ENCODE measurements at regions not wholly inside any gene's neighbourhood (a gene's known extent, or its start where the extent isn't known, plus 50 kb on each side); places are given as distances from the start of the nearest gene placed in this dataset.

DNA sequence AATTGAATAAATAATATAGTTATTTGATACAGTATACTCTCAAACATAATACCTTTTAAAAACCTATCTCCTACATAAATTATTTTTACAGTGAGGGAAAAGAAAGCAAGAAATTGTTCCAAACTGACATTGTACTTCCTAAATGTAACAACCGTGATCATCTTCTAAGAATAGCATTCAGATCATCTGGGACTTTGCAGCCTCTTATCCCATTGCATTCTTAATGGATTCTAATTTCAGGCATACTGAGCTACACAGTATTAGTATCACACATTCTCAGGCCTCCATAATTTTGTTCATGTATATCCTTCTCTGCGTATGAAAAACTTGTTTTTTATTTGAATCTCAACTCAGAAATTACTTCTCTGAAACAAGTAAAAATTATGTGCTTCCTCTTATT, 1134.7 kb upstream of the CDH2 start:
- Histone ChIP-seq H3K56ac (ENCODE audit: insufficient read length, low read depth, low read length) (no peak overlapping the region), H3T11ph (ENCODE audit: low read length) (no peak overlapping the region), H2BK15ac (ENCODE audit: low read depth, low read length) (no peak overlapping the region), H2AK5ac (ENCODE audit: insufficient read length, low read length) (no peak overlapping the region), H4K5ac (ENCODE audit: insufficient read length, low read depth, low read length) (no peak overlapping the region), H3K4me2 (ENCODE audit: insufficient read depth, insufficient read length, low read length) (no peak overlapping the region), H3K9ac (ENCODE audit: extremely low read depth, insufficient read length, low read length) (no peak overlapping the region), H3K4ac (ENCODE audit: low read depth, low read length) (no peak overlapping the region), H4K8ac (replicated peaks; ENCODE audit: insufficient read length, low read depth, low read length) (no peak overlapping the region), H2AFZ (ENCODE audit: low read length) (no peak overlapping the region), H4K20me1 (ENCODE audit: control insufficient read depth, insufficient read depth, insufficient read length) (no peaks in the 10 kb centered on the region), H3K79me2 (ENCODE audit: insufficient read depth, low read length) (no peaks in the 10 kb centered on the region), H2BK120ac (ENCODE audit: low read depth, low read length, poor library complexity, severe bottlenecking) (no peak overlapping the region), H3K23ac (ENCODE audit: insufficient read length, low read depth, low read length) (no peak overlapping the region), H3K18ac (ENCODE audit: insufficient read length, low read depth, low read length) (no peak overlapping the region), H4K91ac (ENCODE audit: insufficient read length, low read depth, low read length) (no peak overlapping the region), H2BK20ac (ENCODE audit: low read depth, low read length, poor library complexity, severe bottlenecking) (no peak overlapping the region), H3K14ac (ENCODE audit: insufficient read depth, low read length) (no peak overlapping the region), H2BK5ac (ENCODE audit: insufficient read length, low read length) (no peak overlapping the region), H3K9me3 (ENCODE audit: control insufficient read depth, low read depth, low read length) (no peaks in the 10 kb centered on the region), H3K27ac (ENCODE audit: insufficient read length, low read depth, low read length) (no peak overlapping the region), H3K27me3 (ENCODE audit: insufficient read depth, low read length) (no peaks in the 10 kb centered on the region), H3K4me1 (ENCODE audit: insufficient read depth, low read length) (no peaks in the 10 kb centered on the region), H3K79me1 (ENCODE audit: insufficient read depth, low read depth, low read length, poor library complexity, severe bottlenecking) (no peaks in the 10 kb centered on the region), H3K23me2 (ENCODE audit: insufficient read length, low read depth, low read length, poor library complexity, severe bottlenecking) (no peaks in the 10 kb centered on the region), H2BK12ac (ENCODE audit: insufficient read length, low read depth, low read length) (no peak overlapping the region)
- H3K9me3 Mint-ChIP-seq, result no peaks in the 10 kb centered on the region
- no CpG with 5 or more reads among the region's 2 CpGs for WGBS (ENCODE audit: extremely low coverage, insufficient read length, low lambda C conversion rate)
- H3K36me3 Mint-ChIP-seq (ENCODE audit: insufficient read depth in 1 of 3, low read depth in 3 of 3), result no peaks in the 10 kb centered on the region
- no peak overlapping the region for H3K27ac Mint-ChIP-seq
- H3K4me3 Mint-ChIP-seq, result no peak overlapping the region
- TF ChIP-seq CTCF (conservative IDR thresholded peaks at IDR 0.05), result no peak
- H3K4me1 Mint-ChIP-seq, result no peaks in the 10 kb centered on the region
- no peak for DNase-seq
- H3K27me3 Mint-ChIP-seq (ENCODE audit: low read depth), result no peaks in the 10 kb centered on the region
